NT2/D1 (cell line): ENCODE measurements at regions not wholly inside any gene's neighbourhood (a gene's known extent, or its start where the extent isn't known, plus 50 kb on each side); places are given as distances from the start of the nearest gene placed in this dataset.

Source experiments
- YY1 ChIP-seq: IDR thresholded peaks from 2 replicates; pipeline ENCODE4 v1.6.1; 2011; ENCODE audit not compliant: insufficient read length, insufficient read depth
- ZNF274 ChIP-seq: IDR thresholded peaks from 2 replicates; pipeline ENCODE4 v1.6.1; 2011; ENCODE audit warnings: mild to moderate bottlenecking, low read depth, low read length

GRCh38 chr22:27201741-27202140 is 544.4 kb downstream of the MIAT start:
- TF ChIP-seq YY1: no peak
- no peak for TF ChIP-seq ZNF274
